SK-N-SH (cell line): ENCODE measurements at regions not wholly inside any gene's neighbourhood (a gene's known extent, or its start where the extent isn't known, plus 50 kb on each side); places are given as distances from the start of the nearest gene placed in this dataset.

ENCODE experiments used
- EZH2phosphoT487 ChIP-seq: fragments of 200-600 bp; sonication (generic); IDR thresholded peaks from 2 replicates; pipeline ENCODE4 v1.6.1; 2017; ENCODE audit warnings: low read depth, mixed run types, mild to moderate bottlenecking, antibody characterized with exemption, moderate library complexity, borderline replicate concordance
- GABPA ChIP-seq: IDR thresholded peaks from 2 replicates; pipeline ENCODE4 v1.4.0; 2012; ENCODE audit warnings: low read depth, mild to moderate bottlenecking
- NRF1 ChIP-seq: IDR thresholded peaks from 2 replicates; pipeline ENCODE4 v1.6.1; 2012; ENCODE audit warnings: low read depth, mild to moderate bottlenecking, low read length
- POLR2AphosphoS5 ChIP-seq: IDR thresholded peaks from 2 replicates; pipeline ENCODE4 v1.6.1; 2012; ENCODE audit warnings: low read depth, low read length
- RXRA ChIP-seq: IDR thresholded peaks from 2 replicates; pipeline ENCODE4 v1.4.0; 2012; ENCODE audit warnings: low read depth, mild to moderate bottlenecking, borderline replicate concordance
- TF ChIP-seq, protein P1 (sequence below): fragments of 200-600 bp; sonication (generic); IDR thresholded peaks from 2 replicates; pipeline ENCODE4 v1.6.1; 2017; ENCODE audit warnings: antibody characterized with exemption, mild to moderate bottlenecking, moderate library complexity
- TF ChIP-seq, protein P2 (sequence below): fragments of 150-350 bp; IDR thresholded peaks from 2 replicates; pipeline ENCODE4 v1.6.1; 2017; ENCODE audit warnings: antibody characterized with exemption, low read length, low read depth, borderline replicate concordance

DNA sequence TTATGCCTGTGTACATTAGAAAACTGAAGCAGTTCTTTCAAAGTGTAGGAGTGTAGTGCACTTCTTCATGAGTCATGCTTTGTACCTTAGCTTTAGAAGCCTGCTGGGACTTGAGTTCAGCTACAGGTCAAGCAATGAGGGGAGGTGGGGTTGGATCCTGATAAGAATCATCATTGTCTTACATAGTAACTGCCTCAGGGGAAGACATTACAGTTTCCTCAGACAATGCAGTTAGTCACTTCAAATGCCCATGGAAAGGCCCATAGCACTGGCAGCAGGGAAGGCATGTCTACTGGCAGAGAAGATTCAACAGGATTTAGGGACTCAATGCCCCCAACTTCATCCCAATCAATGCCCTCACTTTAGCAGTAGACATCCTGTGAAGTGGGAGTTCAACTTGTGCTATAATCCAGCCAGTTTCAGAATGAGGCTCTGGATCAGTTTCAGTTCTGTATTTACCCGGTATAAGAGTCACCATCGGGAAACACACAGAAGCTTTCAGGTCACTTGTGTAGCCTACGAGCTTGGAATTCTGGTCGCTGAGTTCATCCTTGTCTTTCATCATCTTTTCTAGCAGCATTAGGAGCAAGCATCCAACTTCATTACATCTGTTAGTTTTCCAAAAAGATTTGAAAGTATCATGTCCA lies 1216.5 kb downstream of the RAPGEF2 start:
- TF ChIP-seq, protein P1, sequence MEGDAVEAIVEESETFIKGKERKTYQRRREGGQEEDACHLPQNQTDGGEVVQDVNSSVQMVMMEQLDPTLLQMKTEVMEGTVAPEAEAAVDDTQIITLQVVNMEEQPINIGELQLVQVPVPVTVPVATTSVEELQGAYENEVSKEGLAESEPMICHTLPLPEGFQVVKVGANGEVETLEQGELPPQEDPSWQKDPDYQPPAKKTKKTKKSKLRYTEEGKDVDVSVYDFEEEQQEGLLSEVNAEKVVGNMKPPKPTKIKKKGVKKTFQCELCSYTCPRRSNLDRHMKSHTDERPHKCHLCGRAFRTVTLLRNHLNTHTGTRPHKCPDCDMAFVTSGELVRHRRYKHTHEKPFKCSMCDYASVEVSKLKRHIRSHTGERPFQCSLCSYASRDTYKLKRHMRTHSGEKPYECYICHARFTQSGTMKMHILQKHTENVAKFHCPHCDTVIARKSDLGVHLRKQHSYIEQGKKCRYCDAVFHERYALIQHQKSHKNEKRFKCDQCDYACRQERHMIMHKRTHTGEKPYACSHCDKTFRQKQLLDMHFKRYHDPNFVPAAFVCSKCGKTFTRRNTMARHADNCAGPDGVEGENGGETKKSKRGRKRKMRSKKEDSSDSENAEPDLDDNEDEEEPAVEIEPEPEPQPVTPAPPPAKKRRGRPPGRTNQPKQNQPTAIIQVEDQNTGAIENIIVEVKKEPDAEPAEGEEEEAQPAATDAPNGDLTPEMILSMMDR: no peak
- TF ChIP-seq GABPA (no peak), NRF1 (no peak), EZH2phosphoT487 (no peak), POLR2AphosphoS5 (no peak), RXRA (no peak)
- TF ChIP-seq, protein P2, sequence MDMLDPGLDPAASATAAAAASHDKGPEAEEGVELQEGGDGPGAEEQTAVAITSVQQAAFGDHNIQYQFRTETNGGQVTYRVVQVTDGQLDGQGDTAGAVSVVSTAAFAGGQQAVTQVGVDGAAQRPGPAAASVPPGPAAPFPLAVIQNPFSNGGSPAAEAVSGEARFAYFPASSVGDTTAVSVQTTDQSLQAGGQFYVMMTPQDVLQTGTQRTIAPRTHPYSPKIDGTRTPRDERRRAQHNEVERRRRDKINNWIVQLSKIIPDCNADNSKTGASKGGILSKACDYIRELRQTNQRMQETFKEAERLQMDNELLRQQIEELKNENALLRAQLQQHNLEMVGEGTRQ: no peak
